Type B pancreatic cell (in vitro differentiated cells): ENCODE measurements at regions not wholly inside any gene's neighbourhood (a gene's known extent, or its start where the extent isn't known, plus 50 kb on each side); places are given as distances from the start of the nearest gene placed in this dataset.
"Not testable (repeated sequence)": the region's sequence is repeated elsewhere in the genome, so short reads cannot be mapped to it uniquely, and the experiment has no call there.

Source experiments
- DNase-seq: peaks from one replicate; pipeline ENCODE4 v3.0.0; 2021; ENCODE audit warnings: mixed read lengths; ENCODE audit not compliant: unreplicated experiment; ENCODE audit errors: extremely low spot score
- H3K27ac Mint-ChIP-seq: 2 replicates; pipeline ENCODE4 v1.8.0; 2021; ENCODE audit warnings: mild to moderate bottlenecking, mixed read lengths
- H3K27me3 Mint-ChIP-seq: 2 replicates; pipeline ENCODE4 v1.8.0; 2021; ENCODE audit warnings: mixed read lengths
- H3K36me3 Mint-ChIP-seq: 2 replicates; pipeline ENCODE4 v1.8.0; 2021; ENCODE audit warnings: mixed read lengths
- H3K4me1 Mint-ChIP-seq: one replicate; pipeline ENCODE4 v1.8.0; 2021; ENCODE audit warnings: mixed read lengths; ENCODE audit not compliant: unreplicated experiment
- H3K4me3 Mint-ChIP-seq: 2 replicates; pipeline ENCODE4 v1.8.0; 2021; ENCODE audit warnings: mild to moderate bottlenecking, mixed read lengths
- H3K9me3 Mint-ChIP-seq: 2 replicates; pipeline ENCODE4 v1.8.0; 2021; ENCODE audit warnings: mixed read lengths
- TF ChIP-seq, protein P1 (sequence below): fragments of 200-600 bp; sonication (generic); conservative IDR thresholded peaks from 2 replicates; pipeline ENCODE4 v1.5.0; 2021; ENCODE audit warnings: antibody characterized with exemption, mild to moderate bottlenecking

DNA sequence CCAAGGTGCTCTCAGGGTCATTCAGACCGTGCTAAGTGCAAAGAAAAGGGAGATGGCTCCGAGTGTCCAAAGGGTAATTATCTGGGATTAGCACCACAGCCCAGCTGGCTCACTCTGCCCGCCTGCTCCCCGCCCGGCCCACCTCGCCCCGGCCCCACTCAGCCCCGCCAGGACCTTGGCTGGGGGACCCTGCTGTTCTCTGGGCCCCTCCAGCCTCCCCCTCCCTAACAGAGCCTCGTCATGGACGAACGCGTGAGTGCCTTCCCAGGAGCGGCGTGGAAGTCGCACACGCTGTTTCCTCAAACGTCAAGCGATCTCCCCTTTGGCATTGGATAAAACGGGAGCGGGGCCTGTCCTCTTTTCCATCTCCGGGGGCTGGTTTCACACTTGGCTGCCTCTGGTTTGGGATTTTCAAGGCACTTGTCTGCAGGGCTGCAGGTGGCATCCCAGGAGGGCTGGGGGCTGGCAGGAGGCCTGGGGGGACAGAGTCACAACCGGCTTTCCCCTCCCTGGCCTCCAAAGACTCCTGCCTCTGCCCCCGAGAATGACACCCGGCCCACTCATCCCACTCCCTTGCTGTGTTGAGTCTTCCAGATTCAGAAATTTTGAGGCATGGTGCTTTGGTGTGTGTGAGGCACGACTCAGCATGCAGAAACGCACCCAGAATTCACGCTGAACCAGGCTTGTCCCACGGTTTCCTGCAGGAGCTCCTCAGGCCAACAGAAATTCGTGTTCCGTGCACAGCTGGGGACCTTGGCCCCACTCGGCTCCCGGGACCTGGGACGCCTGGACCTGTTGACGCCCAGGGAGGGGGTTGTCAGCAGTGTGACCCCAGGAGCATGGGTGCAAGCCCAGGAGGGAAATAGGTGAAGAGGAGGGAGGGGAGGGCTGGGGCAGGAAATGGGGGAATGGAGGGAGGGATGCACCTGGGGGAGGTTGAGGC, 110.0 kb downstream of the PDGFA start:
- H3K9me3 Mint-ChIP-seq = no peaks in the 10 kb centered on the region
- H3K4me1 Mint-ChIP-seq = peaks cover 10% of the 10 kb centered on the region
- TF ChIP-seq, protein P1, sequence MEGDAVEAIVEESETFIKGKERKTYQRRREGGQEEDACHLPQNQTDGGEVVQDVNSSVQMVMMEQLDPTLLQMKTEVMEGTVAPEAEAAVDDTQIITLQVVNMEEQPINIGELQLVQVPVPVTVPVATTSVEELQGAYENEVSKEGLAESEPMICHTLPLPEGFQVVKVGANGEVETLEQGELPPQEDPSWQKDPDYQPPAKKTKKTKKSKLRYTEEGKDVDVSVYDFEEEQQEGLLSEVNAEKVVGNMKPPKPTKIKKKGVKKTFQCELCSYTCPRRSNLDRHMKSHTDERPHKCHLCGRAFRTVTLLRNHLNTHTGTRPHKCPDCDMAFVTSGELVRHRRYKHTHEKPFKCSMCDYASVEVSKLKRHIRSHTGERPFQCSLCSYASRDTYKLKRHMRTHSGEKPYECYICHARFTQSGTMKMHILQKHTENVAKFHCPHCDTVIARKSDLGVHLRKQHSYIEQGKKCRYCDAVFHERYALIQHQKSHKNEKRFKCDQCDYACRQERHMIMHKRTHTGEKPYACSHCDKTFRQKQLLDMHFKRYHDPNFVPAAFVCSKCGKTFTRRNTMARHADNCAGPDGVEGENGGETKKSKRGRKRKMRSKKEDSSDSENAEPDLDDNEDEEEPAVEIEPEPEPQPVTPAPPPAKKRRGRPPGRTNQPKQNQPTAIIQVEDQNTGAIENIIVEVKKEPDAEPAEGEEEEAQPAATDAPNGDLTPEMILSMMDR = no peak
- no peak overlapping the region for H3K27ac Mint-ChIP-seq
- H3K4me3 Mint-ChIP-seq = no peak overlapping the region
- no peak for DNase-seq
- H3K36me3 Mint-ChIP-seq = no peaks in the 10 kb centered on the region
- peaks cover 15% of the 10 kb centered on the region for H3K27me3 Mint-ChIP-seq

DNA sequence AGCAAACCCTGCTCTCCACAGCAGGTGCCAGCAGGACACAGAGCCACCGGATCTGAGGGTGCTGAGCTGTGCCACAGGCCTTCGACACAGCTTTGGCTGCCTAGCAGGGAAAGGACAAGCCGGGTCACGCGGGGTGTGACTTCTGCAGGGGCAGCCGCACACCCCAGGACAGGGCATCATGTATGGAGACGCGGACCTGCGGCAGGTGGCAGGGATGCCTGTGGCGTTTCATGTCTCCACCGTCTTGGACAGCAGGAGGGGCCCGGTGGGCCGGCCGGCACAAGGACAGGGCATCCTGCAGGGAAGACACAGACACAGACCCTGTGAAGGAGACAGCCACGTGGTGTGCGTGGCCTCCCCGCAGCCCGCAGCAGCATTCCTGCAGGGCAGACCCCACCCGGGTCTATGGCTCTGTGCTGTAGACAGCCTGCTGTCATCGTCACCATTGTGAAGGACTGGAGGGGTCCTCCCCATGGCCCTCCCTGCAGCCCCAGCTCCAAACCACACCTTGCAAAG, 109.2 kb downstream of the PDGFA start:
- H3K27me3 Mint-ChIP-seq = peaks cover 14% of the 10 kb centered on the region
- peaks cover 10% of the 10 kb centered on the region for H3K4me1 Mint-ChIP-seq
- TF ChIP-seq, protein P1 = no peak
- H3K36me3 Mint-ChIP-seq = no peaks in the 10 kb centered on the region
- no peaks in the 10 kb centered on the region for H3K9me3 Mint-ChIP-seq
- H3K4me3 Mint-ChIP-seq = no peak overlapping the region
- no peak overlapping the region for H3K27ac Mint-ChIP-seq
- no peak for DNase-seq

DNA sequence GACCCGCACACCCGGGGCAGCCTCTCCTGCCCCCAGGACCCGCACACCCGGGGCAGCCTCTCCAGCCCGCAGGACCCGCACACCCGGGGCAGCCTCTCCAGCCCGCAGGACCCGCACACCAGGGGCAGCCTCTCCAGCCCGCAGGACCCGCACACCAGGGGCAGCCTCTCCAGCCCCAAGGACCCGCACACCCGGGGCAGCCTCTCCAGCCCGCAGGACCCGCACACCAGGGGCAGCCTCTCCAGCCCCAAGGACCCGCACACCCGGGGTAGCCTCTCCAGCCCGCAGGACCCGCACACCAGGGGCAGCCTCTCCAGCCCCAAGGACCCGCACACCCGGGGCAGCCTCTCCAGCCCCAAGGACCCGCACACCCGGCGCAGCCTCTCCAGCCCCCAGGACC, 108.5 kb downstream of the PDGFA start:
- peaks cover 14% of the 10 kb centered on the region for H3K27me3 Mint-ChIP-seq
- not testable (repeated sequence) for H3K27ac Mint-ChIP-seq, DNase-seq, H3K36me3 Mint-ChIP-seq, H3K9me3 Mint-ChIP-seq, H3K4me1 Mint-ChIP-seq, H3K4me3 Mint-ChIP-seq

DNA sequence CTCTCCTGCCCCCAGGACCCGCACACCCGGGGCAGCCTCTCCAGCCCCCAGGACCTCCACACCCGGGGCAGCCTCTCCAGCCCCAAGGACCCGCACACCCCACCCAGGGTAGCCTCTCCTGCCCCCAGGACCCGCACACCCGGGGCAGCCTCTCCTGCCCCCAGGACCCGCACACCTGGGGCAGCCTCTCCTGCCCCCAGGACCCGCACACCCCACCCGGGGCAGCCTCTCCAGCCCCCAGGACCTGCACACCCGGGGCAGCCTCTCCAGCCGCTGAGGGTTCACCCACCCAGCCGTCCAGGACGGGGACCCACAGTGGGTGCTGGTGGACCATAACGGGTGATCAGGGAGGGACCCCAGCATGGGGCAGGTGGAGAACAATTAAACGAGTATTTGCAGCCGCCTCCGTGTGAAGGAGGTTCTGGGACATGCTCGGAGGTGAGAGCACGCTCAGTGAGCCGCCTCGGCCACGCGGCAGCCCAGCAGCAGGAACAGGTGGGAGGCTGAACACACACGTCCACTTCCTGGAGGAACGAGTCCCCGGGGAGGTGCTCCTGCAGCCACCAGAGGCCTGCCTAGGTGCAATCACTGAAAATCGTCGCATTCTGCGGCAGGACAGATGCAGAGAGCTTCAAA, 107.9 kb downstream of the PDGFA start:
- H3K27ac Mint-ChIP-seq = no peak overlapping the region
- no peaks in the 10 kb centered on the region for H3K9me3 Mint-ChIP-seq
- H3K27me3 Mint-ChIP-seq = peaks cover 9% of the 10 kb centered on the region
- no peak for DNase-seq
- H3K4me1 Mint-ChIP-seq = peaks cover under 1% of the 10 kb centered on the region
- H3K36me3 Mint-ChIP-seq = no peaks in the 10 kb centered on the region
- no peak overlapping the region for H3K4me3 Mint-ChIP-seq
- TF ChIP-seq, protein P1 = no peak

DNA sequence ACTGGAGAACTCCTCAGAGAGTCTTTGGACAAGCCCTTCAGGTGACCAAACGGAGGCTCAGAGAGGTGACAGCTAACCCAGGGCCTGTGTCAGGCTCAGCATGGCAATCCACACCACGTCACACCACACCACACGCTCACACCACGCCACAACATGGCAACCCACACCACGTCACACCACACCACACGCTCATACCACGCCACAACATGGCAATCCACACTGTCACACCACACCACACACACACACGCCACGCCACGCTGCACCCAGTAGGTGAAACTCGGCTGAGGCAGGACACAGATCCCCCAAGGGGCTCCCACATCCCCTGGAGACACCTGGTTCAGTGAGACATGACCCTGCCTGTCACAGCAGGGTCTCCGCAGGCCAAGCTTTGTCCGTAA, 107.3 kb downstream of the PDGFA start:
- peaks cover 5% of the 10 kb centered on the region for H3K27me3 Mint-ChIP-seq
- H3K36me3 Mint-ChIP-seq = no peaks in the 10 kb centered on the region
- DNase-seq = no peak
- no peak overlapping the region for H3K27ac Mint-ChIP-seq
- H3K4me3 Mint-ChIP-seq = no peak overlapping the region
- TF ChIP-seq, protein P1 = no peak
- no peaks in the 10 kb centered on the region for H3K4me1 Mint-ChIP-seq
- no peaks in the 10 kb centered on the region for H3K9me3 Mint-ChIP-seq
